Endothelial cell of umbilical vein (primary cell): ENCODE measurements at regions not wholly inside any gene's neighbourhood (a gene's known extent, or its start where the extent isn't known, plus 50 kb on each side); places are given as distances from the start of the nearest gene placed in this dataset.
"Not testable (repeated sequence)": the region's sequence is repeated elsewhere in the genome, so short reads cannot be mapped to it uniquely, and the experiment has no call there.

Experiments
- BruUV-seq: library from RNA; stranded (reverse); fragments of 400-500 nt; replicated peaks from 2 replicates; lab custom pipeline; 2021; lab: Mats Ljungman, UMichigan
- CTCF ChIA-PET: fragments of 300-600, 350-600 bp; sonication (Branson Sonifier 250); formaldehyde crosslinking; loops from one replicate; lab custom pipeline; 2021; ENCODE audit warnings: antibody characterized with exemption, inconsistent platforms; lab: Charles Lee
- POLR2A ChIA-PET: fragments of 300-600, 350-600 bp; sonication (Branson Sonifier 250); formaldehyde crosslinking; loops from one replicate; lab custom pipeline; 2021; ENCODE audit warnings: antibody characterized with exemption, inconsistent platforms; lab: Charles Lee
- DNase-seq: peaks from one replicate; pipeline ENCODE4 v3.0.0-alpha.2; 2011; ENCODE audit warnings: low read depth, low spot score
- FAIRE-seq: peaks from 2 replicates; lab custom pipeline; 2011; peaks lifted over from hg19 to GRCh38; lab: Jason Lieb, UNC
- H2AFZ ChIP-seq: 2 replicates; pipeline ENCODE4 v1.6.0; 2012; ENCODE audit warnings: low read depth, low read length, control low read depth, inconsistent platforms
- H3K27ac ChIP-seq: 2 replicates; pipeline ENCODE4 v1.5.1; 2011; ENCODE audit warnings: low read depth, mild to moderate bottlenecking, control low read depth, low read length, moderate library complexity; ENCODE audit not compliant: insufficient read depth
- H3K27me3 ChIP-seq, 2 experiments: 2 replicates each; pipeline versions ENCODE4 v1.6.0 to v1.6.1; 2011; ENCODE audit warnings: low read length in 2 of 2, mixed read lengths in 1 of 2; ENCODE audit not compliant: control insufficient read depth in 2 of 2, insufficient read depth in 2 of 2
- H3K36me3 ChIP-seq, 2 experiments: 2 replicates in 1 of 2; 3 replicates in 1 of 2; pipeline ENCODE4 v1.5.1; 2011; ENCODE audit warnings: low read length in 2 of 2, mild to moderate bottlenecking in 1 of 2, moderate library complexity in 1 of 2; ENCODE audit not compliant: control insufficient read depth in 2 of 2, insufficient read depth in 2 of 2; ENCODE audit errors: extremely low read depth in 1 of 2
- H3K4me1 ChIP-seq: 3 replicates; pipeline ENCODE4 v1.5.1; 2011; ENCODE audit warnings: mild to moderate bottlenecking, low read length; ENCODE audit not compliant: control insufficient read depth, insufficient read depth; ENCODE audit errors: extremely low read depth
- H3K4me2 ChIP-seq: 2 replicates; pipeline ENCODE4 v1.6.1; 2011; ENCODE audit warnings: low read length, control low read depth, mixed read lengths; ENCODE audit not compliant: insufficient read depth
- H3K4me3 ChIP-seq, 3 experiments: fragments of 200-600 bp in 1 of 3; sonication (generic), shearing (Covaris generic) in 1 of 3; replicated peaks in 1 of 3; 2 replicates each; pipeline ENCODE4 v1.5.1; 2011 to 2016; ENCODE audit warnings: control low read depth in 3 of 3, low read length in 3 of 3, mild to moderate bottlenecking in 2 of 3, inconsistent platforms in 1 of 3, low read depth in 1 of 3, moderate library complexity in 1 of 3; ENCODE audit not compliant: insufficient read depth in 1 of 3
- H3K79me2 ChIP-seq: 2 replicates; pipeline ENCODE4 v1.6.0; 2012; ENCODE audit warnings: low read length, inconsistent platforms; ENCODE audit not compliant: control insufficient read depth, insufficient read depth
- H3K9ac ChIP-seq: replicated peaks from 2 replicates; pipeline ENCODE3; 2011; ENCODE audit warnings: low read length, control low read depth; ENCODE audit not compliant: insufficient read depth; ENCODE audit errors: extremely low read depth
- H3K9me1 ChIP-seq: replicated peaks from 3 replicates; pipeline ENCODE4 v1.6.0; 2011; ENCODE audit warnings: mild to moderate bottlenecking, low read length; ENCODE audit not compliant: control insufficient read depth, insufficient read depth; ENCODE audit errors: extremely low read depth
- H3K9me3 ChIP-seq: replicated peaks from 2 replicates; pipeline ENCODE4 v1.5.1; 2012; ENCODE audit warnings: low read length, inconsistent platforms; ENCODE audit not compliant: control insufficient read depth, insufficient read depth
- H4K20me1 ChIP-seq: replicated peaks from 2 replicates; pipeline ENCODE3; 2011; ENCODE audit warnings: mild to moderate bottlenecking, low read length; ENCODE audit not compliant: control insufficient read depth, insufficient read depth; ENCODE audit errors: extremely low read depth
- FOS ChIP-seq: IDR thresholded peaks from 2 replicates; pipeline ENCODE4 v1.6.1; 2011; ENCODE audit warnings: mild to moderate bottlenecking, low read length, moderate library complexity, borderline replicate concordance; ENCODE audit not compliant: insufficient read depth
- MAX ChIP-seq: IDR thresholded peaks from 2 replicates; pipeline ENCODE4 v1.6.1; 2011; ENCODE audit not compliant: insufficient read depth, insufficient read length
- MYC ChIP-seq: IDR thresholded peaks from one replicate; pipeline ENCODE4 v1.6.1; 2011; ENCODE audit warnings: mild to moderate bottlenecking, low read depth, low read length
- POLR2A ChIP-seq: IDR thresholded peaks from 2 replicates; pipeline ENCODE4 v1.6.1; 2012; ENCODE audit warnings: low read depth, mild to moderate bottlenecking, control low read depth, low read length
- dilution Hi-C: fragments of 300-500 bp; cut with MboI; formaldehyde crosslinking; loops from one replicate; pipeline ENCODE4 v1.15.0; 2019; ENCODE audit warnings: low sequenced_read_pairs; ENCODE audit not compliant: extremely low pct_ligation_motif_present
- intact Hi-C: fragments of 100-400 bp; cut with micrococcal nuclease; formaldehyde crosslinking; loops from one replicate; pipeline ENCODE4 v1.10.0; 2022

DNA sequence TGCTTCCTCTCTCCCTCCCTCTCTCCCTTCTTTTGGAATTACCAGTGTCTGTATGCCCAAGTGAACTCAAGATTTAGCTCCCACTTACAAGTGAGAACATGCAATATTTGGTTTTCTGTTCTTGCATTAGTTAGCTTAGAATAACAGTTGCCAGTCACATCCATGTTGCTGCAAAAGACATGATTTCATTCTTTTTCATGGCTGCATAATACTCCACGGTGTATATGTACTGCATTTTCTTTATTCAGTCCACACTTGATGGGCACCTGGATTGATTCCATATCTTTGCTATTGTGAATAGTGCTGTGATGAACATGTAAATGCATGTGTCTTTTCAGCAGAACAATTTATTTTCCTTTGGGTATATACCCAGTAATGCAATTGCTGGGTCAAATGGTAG lies 97.5 kb upstream of the GRAMD1B start:
- POLR2A ChIA-PET, H3K27ac ChIP-seq, H3K9me1 ChIP-seq, dilution Hi-C loops, H3K4me3 ChIP-seq, intact Hi-C loops, H3K9me3 ChIP-seq, H3K27me3 ChIP-seq, H3K79me2 ChIP-seq, FAIRE-seq, H3K4me1 ChIP-seq, H3K9ac ChIP-seq, H3K36me3 ChIP-seq, H3K4me2 ChIP-seq, H2AFZ ChIP-seq, DNase-seq, H4K20me1 ChIP-seq, BruUV-seq: not testable (repeated sequence)
- CTCF ChIA-PET = interaction anchor here (1.6 kb wide), 1 partner anchor 142 kb away, joined by 3 read pairs; no protein-coding TSS in a partner anchor

GRCh38 chr11:123330948-123331347 lies 99.1 kb upstream of the GRAMD1B start:
- CTCF ChIA-PET = interaction anchor here (0.7 to 1.9 kb wide), 2 partner anchors 14 to 144 kb away, joined by 3 to 5 read pairs; no protein-coding TSS in a partner anchor
- TF ChIP-seq FOS (no peak), POLR2A (no peak), MAX (no peak), MYC (no peak)
- Histone ChIP-seq H3K9me1 (no peaks in the 10 kb centered on the region), H4K20me1 (no peaks in the 10 kb centered on the region), H3K4me2 (no peak overlapping the region), H3K9me3 (no peaks in the 10 kb centered on the region), H3K79me2 (no peaks in the 10 kb centered on the region), H3K36me3 (no peaks in the 10 kb centered on the region), H3K27ac (no peak overlapping the region), H3K4me3 (no peak overlapping the region), H3K27me3 (peaks cover 0 to 7% of the 10 kb centered on the region in 2 experiments), H3K4me1 (no peaks in the 10 kb centered on the region), H3K9ac (no peak overlapping the region), H2AFZ (no peak overlapping the region)
- dilution Hi-C loops (no loop called here), intact Hi-C loops (no loop called here)
- DNase-seq (no peak), FAIRE-seq (no peak)
- POLR2A ChIA-PET = no interaction called here
- no TSS peak for BruUV-seq
